Kidney (tissue), 13 donors: ENCODE measurements at regions not wholly inside any gene's neighbourhood (a gene's known extent, or its start where the extent isn't known, plus 50 kb on each side); places are given as distances from the start of the nearest gene placed in this dataset.

Experiments used
- DNase-seq, 5 donors: peaks; one replicate each; pipeline ENCODE4 v3.0.0-alpha.2; 2013 to 2020
- FAIRE-seq: peaks from 2 replicates; lab custom pipeline; 2012; peaks lifted over from hg19 to GRCh38; lab: Jason Lieb, UNC
- H3K27ac ChIP-seq, 2 donors: one replicate each; pipeline ENCODE4 v1.7.0; 2013; ENCODE audit warnings: low read depth in 2 of 2, low read length in 2 of 2, inconsistent platforms in 1 of 2
- H3K27me3 ChIP-seq: one replicate; pipeline ENCODE4 v1.7.1; 2013; ENCODE audit warnings: low read length, inconsistent platforms; ENCODE audit not compliant: control insufficient read depth, insufficient read depth
- H3K36me3 ChIP-seq, 3 donors: one replicate each; pipeline versions ENCODE4 v1.7.0 to v1.7.1; 2013; ENCODE audit warnings: low read length in 3 of 3, control low read depth in 1 of 3, inconsistent platforms in 1 of 3; ENCODE audit not compliant: insufficient read depth in 3 of 3, control insufficient read depth in 2 of 3
- H3K4me1 ChIP-seq, 3 donors: one replicate each; pipeline versions ENCODE4 v1.7.0 to v1.7.1; 2013; ENCODE audit warnings: low read length in 3 of 3, inconsistent platforms in 1 of 3, low read depth in 1 of 3; ENCODE audit not compliant: control insufficient read depth in 2 of 3, insufficient read depth in 2 of 3
- H3K4me3 ChIP-seq, 3 donors: one replicate each; pipeline versions ENCODE4 v1.7.0 to v1.8.1; 2013; ENCODE audit warnings: low read length in 3 of 3, control low read depth in 1 of 3, inconsistent platforms in 1 of 3
- H3K9ac ChIP-seq, 3 donors: one replicate each; pipeline versions ENCODE4 v1.7.0 to v1.7.1; 2013; ENCODE audit warnings: low read length in 3 of 3, control low read depth in 1 of 3, inconsistent platforms in 1 of 3
- H3K9me3 ChIP-seq, 3 donors: one replicate each; pipeline versions ENCODE4 v1.7.0 to v1.7.1; 2013; ENCODE audit warnings: low read length in 3 of 3, control low read depth in 1 of 3, inconsistent platforms in 1 of 3; ENCODE audit not compliant: control insufficient read depth in 2 of 3, insufficient read depth in 1 of 3
- CTCF ChIP-seq: IDR thresholded peaks from 3 replicates; pipeline ENCODE4 v1.5.1; 2012; ENCODE audit warnings: mild to moderate bottlenecking, moderate library complexity, borderline replicate concordance; ENCODE audit not compliant: insufficient read depth; ENCODE audit errors: extremely low read depth
- intact Hi-C: fragments of 100-400 bp; cut with DNase I; formaldehyde crosslinking; loops from one replicate; pipeline ENCODE4 v1.11.1; 2022
- donor health status: control.
- donor health status: control.
- donor health status: control.
- donor health status: control.
- donor health status: control.
- donor health status: DM: yes; HTN: yes; CAD: no.
- donor health status: Normal renal cell carcinoma (clear cell type).

GRCh38 chr11:10935015-10935559 lies 77.2 kb upstream of the ZBED5 start:
- FAIRE-seq: no peak
- intact Hi-C loops: no loop called here
- H3K9ac ChIP-seq: no peak overlapping the region
- no peak for DNase-seq
- H3K4me3 ChIP-seq: no peak overlapping the region
- no peaks in the 10 kb centered on the region for H3K9me3 ChIP-seq
- H3K4me1 ChIP-seq: peaks cover 0 to 8% (median 0%) of the 10 kb centered on the region in 3 donors
- no peaks in the 10 kb centered on the region for H3K36me3 ChIP-seq
- H3K27ac ChIP-seq: no peak overlapping the region
- TF ChIP-seq CTCF: no peak
- H3K27me3 ChIP-seq: no peaks in the 10 kb centered on the region

- Histone ChIP-seq H3K4me3 (peak overlapping the region; percentile 69 to 77 (median 71)), H3K36me3 (no peaks in the 10 kb centered on the region), H3K4me1 (peaks cover 0 to 8% (median 0%) of the 10 kb centered on the region in 3 donors), H3K27ac (peak overlapping the region; percentile 71 to 82), H3K9ac (peak overlapping the region; percentile 41 to 56 (median 49)), H3K9me3 (no peaks in the 10 kb centered on the region), H3K27me3 (no peaks in the 10 kb centered on the region)
- TF ChIP-seq CTCF: no peak
- intact Hi-C loops: no loop called here
- DNase-seq (peak in 1 of 5 donors; percentile 28), FAIRE-seq (no peak)
These were observed 76.5 kb upstream of the ZBED5 start for GRCh38 chr11:10934293-10934860.

- DNase-seq: peak; percentile 92 to 98 (median 95)
- peak; percentile 97 for FAIRE-seq
- intact Hi-C loops: no loop called here
- Histone ChIP-seq H3K4me3 (peak overlapping the region; percentile 69 to 77 (median 71)), H3K4me1 (peaks cover 0 to 8% (median 0%) of the 10 kb centered on the region in 3 donors), H3K9ac (peak overlapping the region; percentile 41 to 56 (median 49)), H3K36me3 (no peaks in the 10 kb centered on the region), H3K27ac (peak overlapping the region; percentile 71 to 82), H3K9me3 (no peaks in the 10 kb centered on the region), H3K27me3 (no peaks in the 10 kb centered on the region)
- TF ChIP-seq CTCF: peak; percentile 97
These were observed 75.8 kb upstream of the ZBED5 start for GRCh38 chr11:10933455-10934292.
